ENCODE measurements at regions not wholly inside any gene's neighbourhood (a gene's known extent, or its start where the extent isn't known, plus 50 kb on each side); places are given as distances from the start of the nearest gene placed in this dataset.

- DNase-seq (ENCODE audit: low read depth), result no peak
- no peak overlapping the region for H3K4me3 ChIP-seq (ENCODE audit: low read depth, low read length)
- TF ChIP-seq, protein P1, sequence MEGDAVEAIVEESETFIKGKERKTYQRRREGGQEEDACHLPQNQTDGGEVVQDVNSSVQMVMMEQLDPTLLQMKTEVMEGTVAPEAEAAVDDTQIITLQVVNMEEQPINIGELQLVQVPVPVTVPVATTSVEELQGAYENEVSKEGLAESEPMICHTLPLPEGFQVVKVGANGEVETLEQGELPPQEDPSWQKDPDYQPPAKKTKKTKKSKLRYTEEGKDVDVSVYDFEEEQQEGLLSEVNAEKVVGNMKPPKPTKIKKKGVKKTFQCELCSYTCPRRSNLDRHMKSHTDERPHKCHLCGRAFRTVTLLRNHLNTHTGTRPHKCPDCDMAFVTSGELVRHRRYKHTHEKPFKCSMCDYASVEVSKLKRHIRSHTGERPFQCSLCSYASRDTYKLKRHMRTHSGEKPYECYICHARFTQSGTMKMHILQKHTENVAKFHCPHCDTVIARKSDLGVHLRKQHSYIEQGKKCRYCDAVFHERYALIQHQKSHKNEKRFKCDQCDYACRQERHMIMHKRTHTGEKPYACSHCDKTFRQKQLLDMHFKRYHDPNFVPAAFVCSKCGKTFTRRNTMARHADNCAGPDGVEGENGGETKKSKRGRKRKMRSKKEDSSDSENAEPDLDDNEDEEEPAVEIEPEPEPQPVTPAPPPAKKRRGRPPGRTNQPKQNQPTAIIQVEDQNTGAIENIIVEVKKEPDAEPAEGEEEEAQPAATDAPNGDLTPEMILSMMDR (IDR thresholded peaks at IDR 0.05; ENCODE audit: insufficient read depth, low read depth, low read length, missing control alignments), result no peak
Measured at GRCh38 chr20:6674831-6675230, 92.7 kb upstream of the BMP2 start.

DNA sequence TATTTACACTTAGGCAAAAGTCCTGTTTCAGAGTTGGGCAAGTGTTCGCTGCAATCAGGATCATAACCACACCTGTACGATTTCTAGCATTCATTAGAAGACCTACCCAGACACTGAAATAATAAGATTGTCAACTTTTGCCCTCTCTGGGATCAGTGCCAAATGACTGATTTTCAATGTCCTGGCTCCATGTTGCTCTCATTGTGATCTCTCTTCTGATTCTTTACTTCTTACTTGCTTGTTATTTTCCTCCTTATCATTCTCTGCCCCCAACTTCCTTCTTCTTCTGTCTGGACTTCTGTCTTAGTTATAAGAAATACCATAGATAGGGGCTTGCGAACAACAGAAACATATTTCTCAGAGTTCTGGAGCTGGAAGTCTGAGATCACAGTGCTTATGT, 94.4 kb upstream of the BMP2 start:
- TF ChIP-seq, protein P1 (IDR thresholded peaks at IDR 0.05; ENCODE audit: insufficient read depth, low read depth, low read length, missing control alignments), result no peak
- H3K4me3 ChIP-seq (ENCODE audit: low read depth, low read length), result no peak overlapping the region
- no peak for DNase-seq (ENCODE audit: low read depth)

GRCh38 chr20:6671829-6672228, 95.7 kb upstream of the BMP2 start:
- no peak for DNase-seq (ENCODE audit: low read depth)
- H3K4me3 ChIP-seq (ENCODE audit: low read depth, low read length), result no peak overlapping the region
- TF ChIP-seq, protein P1 (IDR thresholded peaks at IDR 0.05; ENCODE audit: insufficient read depth, low read depth, low read length, missing control alignments), result no peak

GRCh38 chr20:6668546-6668945, 98.9 kb upstream of the BMP2 start:
- TF ChIP-seq, protein P1 (IDR thresholded peaks at IDR 0.05; ENCODE audit: insufficient read depth, low read depth, low read length, missing control alignments), result no peak
- no peak for DNase-seq (ENCODE audit: low read depth)

DNA sequence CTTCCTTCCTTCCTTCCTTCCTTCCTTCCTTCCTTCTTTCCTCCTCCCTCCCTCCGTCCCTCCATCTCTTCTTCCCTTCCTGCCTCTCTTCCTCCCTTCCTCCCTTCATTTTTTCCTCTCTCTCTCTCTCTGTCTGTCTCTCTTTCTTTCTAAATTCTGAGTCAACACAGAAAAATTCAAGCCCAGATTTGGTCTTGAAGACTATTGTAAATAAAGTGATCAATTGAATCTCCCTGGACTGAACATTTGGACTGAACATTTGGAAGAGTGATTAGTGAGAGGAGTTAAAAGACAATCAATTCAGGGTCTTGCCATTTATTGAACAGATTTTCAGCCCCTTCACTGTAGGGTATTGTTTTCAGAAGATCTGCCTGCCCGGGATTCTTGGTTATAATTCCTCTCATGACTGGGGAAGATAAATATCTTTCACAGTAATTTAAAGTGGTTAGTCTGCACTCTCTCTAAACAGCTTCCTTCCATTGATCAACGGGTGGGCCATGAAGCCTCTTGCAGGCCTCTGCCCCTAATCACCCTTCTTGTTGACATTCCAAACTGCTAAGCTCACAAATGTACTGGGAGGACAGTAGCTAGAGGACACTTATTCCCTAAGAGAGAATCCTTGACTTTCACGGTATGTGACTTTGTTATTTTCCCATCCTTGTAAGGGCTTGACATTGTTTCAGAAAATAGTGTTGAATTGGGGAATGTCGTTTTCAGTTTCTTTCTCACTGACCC, 101.7 kb upstream of the BMP2 start:
- no peak for DNase-seq (ENCODE audit: low read depth)
- TF ChIP-seq, protein P1 (IDR thresholded peaks at IDR 0.05; ENCODE audit: insufficient read depth, low read depth, low read length, missing control alignments), result no peak

More at GRCh38 chr20:6668546-6668945, 98.9 kb upstream of the BMP2 start:
- H3K4me3 ChIP-seq (ENCODE audit: low read depth, low read length), result no peak overlapping the region

GRCh38 chr20:6665161-6665560, 102.3 kb upstream of the BMP2 start:
- H3K4me3 ChIP-seq (ENCODE audit: low read depth, low read length), result no peak overlapping the region
- TF ChIP-seq, protein P1 (IDR thresholded peaks at IDR 0.05; ENCODE audit: insufficient read depth, low read depth, low read length, missing control alignments), result no peak
- no peak for DNase-seq (ENCODE audit: low read depth)

More for the DNA sequence above, 101.7 kb upstream of the BMP2 start:
- no peak overlapping the region for H3K4me3 ChIP-seq (ENCODE audit: low read depth, low read length)

- DNase-seq (ENCODE audit: low read depth), result no peak
- H3K4me3 ChIP-seq (ENCODE audit: low read depth, low read length), result no peak overlapping the region
- TF ChIP-seq, protein P1 (IDR thresholded peaks at IDR 0.05; ENCODE audit: insufficient read depth, low read depth, low read length, missing control alignments), result no peak
Measured at GRCh38 chr20:6664574-6664973, 102.9 kb upstream of the BMP2 start.

Measured in GM12865 (cell line).